HFFc6 (cell line): ENCODE measurements at regions not wholly inside any gene's neighbourhood (a gene's known extent, or its start where the extent isn't known, plus 50 kb on each side); places are given as distances from the start of the nearest gene placed in this dataset.

Experiments used
- DNase-seq: peaks from one replicate; pipeline ENCODE4 v3.0.0-alpha.2; 2018
- H3K27ac Mint-ChIP-seq: 2 replicates; pipeline ENCODE4 v1.8.0; 2020; ENCODE audit warnings: mild to moderate bottlenecking, mixed read lengths
- H3K27me3 Mint-ChIP-seq: 2 replicates; pipeline ENCODE4 v1.8.0; 2021; ENCODE audit warnings: mild to moderate bottlenecking, moderate library complexity, mixed read lengths; ENCODE audit not compliant: insufficient read depth
- H3K36me3 Mint-ChIP-seq: 2 replicates; pipeline ENCODE4 v1.8.0; 2021; ENCODE audit warnings: low read depth, mixed read lengths
- H3K4me1 Mint-ChIP-seq: 2 replicates; pipeline ENCODE4 v1.8.0; 2020; ENCODE audit warnings: low read depth, mixed read lengths
- H3K4me3 Mint-ChIP-seq: 2 replicates; pipeline ENCODE4 v1.8.0; 2020; ENCODE audit warnings: mild to moderate bottlenecking, moderate library complexity, mixed read lengths
- H3K9me3 Mint-ChIP-seq: 2 replicates; pipeline ENCODE4 v1.8.0; 2020; ENCODE audit warnings: mild to moderate bottlenecking, mixed read lengths
- TF ChIP-seq, protein P1 (sequence below): fragments of 200-600 bp; sonication (generic); IDR thresholded peaks from 2 replicates; pipeline ENCODE4 v1.5.0; 2021; ENCODE audit warnings: antibody characterized with exemption, mild to moderate bottlenecking

GRCh38 chr5:61253547-61253946 is 78.5 kb upstream of the ZSWIM6 start:
- Mint-ChIP-seq H3K36me3 (peaks cover 26% of the 10 kb centered on the region), H3K27ac (no peak overlapping the region), H3K4me1 (peaks cover 13% of the 10 kb centered on the region; the same call in 1 of the 2 replicates), H3K4me3 (no peak overlapping the region), H3K27me3 (peaks cover 2% of the 10 kb centered on the region; the same call in 1 of the 2 replicates), H3K9me3 (peaks cover 4% of the 10 kb centered on the region; the same call in 1 of the 2 replicates)
- no peak for DNase-seq
- TF ChIP-seq, protein P1, sequence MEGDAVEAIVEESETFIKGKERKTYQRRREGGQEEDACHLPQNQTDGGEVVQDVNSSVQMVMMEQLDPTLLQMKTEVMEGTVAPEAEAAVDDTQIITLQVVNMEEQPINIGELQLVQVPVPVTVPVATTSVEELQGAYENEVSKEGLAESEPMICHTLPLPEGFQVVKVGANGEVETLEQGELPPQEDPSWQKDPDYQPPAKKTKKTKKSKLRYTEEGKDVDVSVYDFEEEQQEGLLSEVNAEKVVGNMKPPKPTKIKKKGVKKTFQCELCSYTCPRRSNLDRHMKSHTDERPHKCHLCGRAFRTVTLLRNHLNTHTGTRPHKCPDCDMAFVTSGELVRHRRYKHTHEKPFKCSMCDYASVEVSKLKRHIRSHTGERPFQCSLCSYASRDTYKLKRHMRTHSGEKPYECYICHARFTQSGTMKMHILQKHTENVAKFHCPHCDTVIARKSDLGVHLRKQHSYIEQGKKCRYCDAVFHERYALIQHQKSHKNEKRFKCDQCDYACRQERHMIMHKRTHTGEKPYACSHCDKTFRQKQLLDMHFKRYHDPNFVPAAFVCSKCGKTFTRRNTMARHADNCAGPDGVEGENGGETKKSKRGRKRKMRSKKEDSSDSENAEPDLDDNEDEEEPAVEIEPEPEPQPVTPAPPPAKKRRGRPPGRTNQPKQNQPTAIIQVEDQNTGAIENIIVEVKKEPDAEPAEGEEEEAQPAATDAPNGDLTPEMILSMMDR: no peak

DNA sequence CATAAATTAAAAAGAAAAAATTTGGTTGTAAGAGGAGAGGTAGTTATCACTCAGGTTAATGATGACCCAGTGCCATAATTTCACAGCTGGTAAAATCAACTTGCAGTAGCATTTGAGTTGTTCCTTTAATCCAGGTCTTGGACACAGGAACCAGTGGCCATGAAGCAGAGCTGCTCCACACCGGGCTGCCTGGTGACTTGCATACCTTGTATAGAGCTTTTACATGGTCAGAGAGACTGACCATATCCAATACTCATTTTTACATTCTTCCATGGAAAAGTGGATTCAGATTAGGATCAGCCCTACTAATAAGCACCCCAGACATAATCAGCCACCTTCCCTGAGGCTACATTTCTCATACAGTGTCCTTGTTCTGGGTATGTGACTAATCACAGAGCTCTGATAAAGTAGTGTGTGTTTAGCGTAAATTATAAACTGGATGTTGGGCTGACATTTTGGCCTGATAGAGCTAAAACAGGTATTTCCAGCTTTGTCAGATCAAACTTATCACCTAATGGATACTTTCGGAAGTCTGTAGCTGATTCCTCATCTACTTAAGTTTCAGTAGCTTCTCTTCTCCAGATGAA is 77.0 kb upstream of the ZSWIM6 start:
- Mint-ChIP-seq H3K4me1 (peaks cover 13% of the 10 kb centered on the region; the same call in 1 of the 2 replicates), H3K27ac (no peak overlapping the region), H3K27me3 (peaks cover 4% of the 10 kb centered on the region; the same call in 1 of the 2 replicates), H3K4me3 (no peak overlapping the region), H3K36me3 (peaks cover 20% of the 10 kb centered on the region), H3K9me3 (no peaks in the 10 kb centered on the region)
- peak; percentile 35 for DNase-seq
- TF ChIP-seq, protein P1: no peak

GRCh38 chr5:61256474-61256873 is 75.6 kb upstream of the ZSWIM6 start:
- Mint-ChIP-seq H3K27ac (no peak overlapping the region), H3K36me3 (peaks cover 9% of the 10 kb centered on the region), H3K4me3 (no peak overlapping the region), H3K27me3 (peaks cover 4% of the 10 kb centered on the region; the same call in 1 of the 2 replicates), H3K9me3 (no peaks in the 10 kb centered on the region), H3K4me1 (peaks cover 13% of the 10 kb centered on the region; the same call in 1 of the 2 replicates)
- TF ChIP-seq, protein P1: no peak
- no peak for DNase-seq

- Mint-ChIP-seq H3K27ac (no peak overlapping the region), H3K27me3 (peaks cover 4% of the 10 kb centered on the region; the same call in 1 of the 2 replicates), H3K4me1 (peaks cover 13% of the 10 kb centered on the region; the same call in 1 of the 2 replicates), H3K4me3 (no peak overlapping the region), H3K9me3 (no peaks in the 10 kb centered on the region), H3K36me3 (peaks cover 9% of the 10 kb centered on the region)
- TF ChIP-seq, protein P1: no peak
- DNase-seq: no peak
Measured at GRCh38 chr5:61257421-61257820, 74.6 kb upstream of the ZSWIM6 start.

GRCh38 chr5:61261136-61261535 is 70.9 kb upstream of the ZSWIM6 start:
- no peak for DNase-seq
- TF ChIP-seq, protein P1: no peak
- no peak overlapping the region for H3K27ac Mint-ChIP-seq
- peaks cover 9% of the 10 kb centered on the region for H3K36me3 Mint-ChIP-seq
- no peak overlapping the region for H3K4me3 Mint-ChIP-seq
- no peaks in the 10 kb centered on the region for H3K4me1 Mint-ChIP-seq
- H3K9me3 Mint-ChIP-seq: no peaks in the 10 kb centered on the region
- H3K27me3 Mint-ChIP-seq: peaks cover 3% of the 10 kb centered on the region
